Astrocyte (in vitro differentiated cells and primary cell): ENCODE measurements at regions not wholly inside any gene's neighbourhood (a gene's known extent, or its start where the extent isn't known, plus 50 kb on each side); places are given as distances from the start of the nearest gene placed in this dataset.

Experiments
- DNase-seq: peaks from one replicate; pipeline ENCODE4 v3.0.0-alpha.2; 2010; ENCODE audit warnings: low read depth
- FAIRE-seq: peaks from 2 replicates; lab custom pipeline; 2011; peaks lifted over from hg19 to GRCh38; lab: Jason Lieb, UNC
- H2AFZ ChIP-seq: 2 replicates; pipeline ENCODE4 v1.6.0; 2012; ENCODE audit warnings: low read depth, low read length, inconsistent platforms
- H3K27ac ChIP-seq: 2 replicates; pipeline ENCODE4 v1.5.1; 2011; ENCODE audit warnings: low read depth, low read length, inconsistent platforms
- H3K27me3 ChIP-seq: 2 replicates; pipeline ENCODE4 v1.6.0; 2011; ENCODE audit warnings: low read length, inconsistent platforms; ENCODE audit not compliant: insufficient read depth
- H3K36me3 ChIP-seq: 2 replicates; pipeline ENCODE4 v1.5.1; 2011; ENCODE audit warnings: low read length, inconsistent platforms; ENCODE audit not compliant: insufficient read depth
- H3K4me1 ChIP-seq: 2 replicates; pipeline ENCODE4 v1.5.1; 2011; ENCODE audit warnings: low read length, inconsistent platforms; ENCODE audit not compliant: insufficient read depth
- H3K4me2 ChIP-seq: 2 replicates; pipeline ENCODE4 v1.6.0; 2012; ENCODE audit warnings: low read length, inconsistent platforms
- H3K4me3 ChIP-seq: 2 replicates; pipeline ENCODE4 v1.5.1; 2011; ENCODE audit warnings: low read depth, mild to moderate bottlenecking, low read length, inconsistent platforms; ENCODE audit not compliant: insufficient read depth
- H3K79me2 ChIP-seq: 2 replicates; pipeline ENCODE4 v1.6.0; 2012; ENCODE audit warnings: mild to moderate bottlenecking, low read length, inconsistent platforms; ENCODE audit not compliant: insufficient read depth
- H3K9ac ChIP-seq: 2 replicates; pipeline ENCODE4 v1.6.0; 2012; ENCODE audit warnings: mild to moderate bottlenecking, low read length, inconsistent platforms
- H3K9me3 ChIP-seq: 2 replicates; pipeline ENCODE4 v1.5.1; 2012; ENCODE audit warnings: low read depth, mild to moderate bottlenecking, low read length, inconsistent platforms; ENCODE audit not compliant: insufficient read depth
- H4K20me1 ChIP-seq: 2 replicates; pipeline ENCODE4 v1.6.0; 2012; ENCODE audit warnings: low read length, inconsistent platforms; ENCODE audit not compliant: insufficient read depth
- H3K27ac Mint-ChIP-seq: one replicate; pipeline ENCODE4 v1.8.0; 2021; ENCODE audit warnings: mild to moderate bottlenecking, mixed read lengths; ENCODE audit not compliant: unreplicated experiment
- H3K27me3 Mint-ChIP-seq: one replicate; pipeline ENCODE4 v1.8.0; 2021; ENCODE audit warnings: low read depth, mixed read lengths; ENCODE audit not compliant: unreplicated experiment
- H3K36me3 Mint-ChIP-seq: one replicate; pipeline ENCODE4 v1.8.0; 2021; ENCODE audit warnings: low read depth, mixed read lengths; ENCODE audit not compliant: unreplicated experiment
- H3K4me1 Mint-ChIP-seq: one replicate; pipeline ENCODE4 v1.8.0; 2021; ENCODE audit warnings: low read depth, mixed read lengths; ENCODE audit not compliant: unreplicated experiment
- H3K4me3 Mint-ChIP-seq: one replicate; pipeline ENCODE4 v1.8.0; 2021; ENCODE audit warnings: mild to moderate bottlenecking, moderate library complexity, mixed read lengths; ENCODE audit not compliant: unreplicated experiment
- H3K9me3 Mint-ChIP-seq: one replicate; pipeline ENCODE4 v1.8.0; 2021; ENCODE audit warnings: mild to moderate bottlenecking, mixed read lengths; ENCODE audit not compliant: unreplicated experiment
- CTCF ChIP-seq: IDR thresholded peaks from 2 replicates; pipeline ENCODE4 v1.5.1; 2011; ENCODE audit warnings: low read depth, mild to moderate bottlenecking, inconsistent platforms, low read length, moderate library complexity; ENCODE audit not compliant: insufficient read depth
- EZH2 ChIP-seq: IDR thresholded peaks from 2 replicates; pipeline ENCODE4 v1.6.1; 2012; ENCODE audit warnings: mild to moderate bottlenecking, low read length, inconsistent platforms; ENCODE audit not compliant: insufficient read depth

DNA sequence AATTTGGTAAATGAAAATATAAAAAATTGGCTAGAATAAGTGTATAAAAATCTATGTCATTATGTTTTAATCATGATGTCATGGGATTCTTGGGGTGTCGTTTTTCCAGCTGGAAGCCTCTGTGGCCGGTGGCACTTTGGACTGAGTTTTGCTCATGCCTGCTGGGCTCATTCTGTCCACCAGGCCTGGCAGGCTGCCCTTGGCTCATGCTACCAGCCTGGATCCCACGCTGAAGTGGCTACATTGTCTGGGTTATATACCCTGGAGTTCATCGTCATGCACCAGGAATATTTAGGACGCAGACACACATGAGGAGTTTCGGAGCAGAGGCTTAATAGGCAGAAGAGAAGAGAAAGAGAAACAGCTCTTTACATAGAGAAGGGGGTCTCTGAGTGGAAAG lies 1913.7 kb upstream of the WWC1 start:
- Histone ChIP-seq H3K4me1 (no peaks in the 10 kb centered on the region), H3K4me3 (no peak overlapping the region), H3K27me3 (no peaks in the 10 kb centered on the region), H4K20me1 (no peaks in the 10 kb centered on the region), H2AFZ (no peak overlapping the region), H3K79me2 (no peaks in the 10 kb centered on the region), H3K9ac (no peak overlapping the region), H3K36me3 (no peaks in the 10 kb centered on the region), H3K27ac (no peak overlapping the region), H3K9me3 (peaks cover 5% of the 10 kb centered on the region), H3K4me2 (no peak overlapping the region)
- no peaks in the 10 kb centered on the region for H3K4me1 Mint-ChIP-seq
- FAIRE-seq (no peak), DNase-seq (no peak)
- peaks cover 3% of the 10 kb centered on the region for H3K9me3 Mint-ChIP-seq
- H3K27ac Mint-ChIP-seq, result no peak overlapping the region
- H3K27me3 Mint-ChIP-seq, result no peaks in the 10 kb centered on the region
- no peaks in the 10 kb centered on the region for H3K36me3 Mint-ChIP-seq
- TF ChIP-seq EZH2, result no peak
- no peak for TF ChIP-seq CTCF
- H3K4me3 Mint-ChIP-seq, result no peak overlapping the region

- Mint-ChIP-seq H3K36me3 (no peaks in the 10 kb centered on the region), H3K4me3 (no peak overlapping the region), H3K9me3 (peaks cover 3% of the 10 kb centered on the region), H3K27me3 (no peaks in the 10 kb centered on the region), H3K4me1 (no peaks in the 10 kb centered on the region), H3K27ac (no peak overlapping the region)
- H3K27ac ChIP-seq, result no peak overlapping the region
- DNase-seq (no peak), FAIRE-seq (no peak)
- no peaks in the 10 kb centered on the region for H3K27me3 ChIP-seq
- no peak overlapping the region for H3K4me3 ChIP-seq
- no peak overlapping the region for H3K4me2 ChIP-seq
- no peak overlapping the region for H2AFZ ChIP-seq
- TF ChIP-seq CTCF (no peak), EZH2 (no peak)
- no peaks in the 10 kb centered on the region for H4K20me1 ChIP-seq
- no peaks in the 10 kb centered on the region for H3K4me1 ChIP-seq
- H3K9ac ChIP-seq, result no peak overlapping the region
- H3K9me3 ChIP-seq, result peaks cover 5% of the 10 kb centered on the region
- no peaks in the 10 kb centered on the region for H3K79me2 ChIP-seq
- no peaks in the 10 kb centered on the region for H3K36me3 ChIP-seq
Observed at GRCh38 chr5:166379517-166379916, 1911.9 kb upstream of the WWC1 start.

- H3K4me3 Mint-ChIP-seq, result no peak overlapping the region
- no peak overlapping the region for H3K9ac ChIP-seq
- H3K9me3 ChIP-seq, result peaks cover 5% of the 10 kb centered on the region
- no peaks in the 10 kb centered on the region for H3K36me3 Mint-ChIP-seq
- no peak for DNase-seq
- TF ChIP-seq EZH2 (no peak), CTCF (no peak)
- no peaks in the 10 kb centered on the region for H4K20me1 ChIP-seq
- H3K4me1 Mint-ChIP-seq, result no peaks in the 10 kb centered on the region
- no peak overlapping the region for H3K27ac ChIP-seq
- H3K79me2 ChIP-seq, result no peaks in the 10 kb centered on the region
- H3K9me3 Mint-ChIP-seq, result peaks cover 3% of the 10 kb centered on the region
- H2AFZ ChIP-seq, result no peak overlapping the region
- FAIRE-seq, result no peak
- H3K27ac Mint-ChIP-seq, result no peak overlapping the region
- H3K27me3 ChIP-seq, result no peaks in the 10 kb centered on the region
- no peaks in the 10 kb centered on the region for H3K27me3 Mint-ChIP-seq
- no peak overlapping the region for H3K4me2 ChIP-seq
- H3K4me1 ChIP-seq, result no peaks in the 10 kb centered on the region
- H3K36me3 ChIP-seq, result no peaks in the 10 kb centered on the region
- H3K4me3 ChIP-seq, result no peak overlapping the region
Observed at GRCh38 chr5:166382031-166382430, 1909.4 kb upstream of the WWC1 start.
